Cerebellar cortex (tissue), 1 donor: ENCODE measurements at regions not wholly inside any gene's neighbourhood (a gene's known extent, or its start where the extent isn't known, plus 50 kb on each side); places are given as distances from the start of the nearest gene placed in this dataset.
A peak's percentile ranks its signal among the peaks of the same experiment; 100 is the strongest.

Experiments used
- DNase-seq: peaks from one replicate; pipeline ENCODE4 v3.0.0-alpha.2; 2015; ENCODE audit warnings: low spot score

- DNase-seq = no peak
These were observed 402.9 kb downstream of the TBL1XR1 start for GRCh38 chr3:176794406-176794805.

DNA sequence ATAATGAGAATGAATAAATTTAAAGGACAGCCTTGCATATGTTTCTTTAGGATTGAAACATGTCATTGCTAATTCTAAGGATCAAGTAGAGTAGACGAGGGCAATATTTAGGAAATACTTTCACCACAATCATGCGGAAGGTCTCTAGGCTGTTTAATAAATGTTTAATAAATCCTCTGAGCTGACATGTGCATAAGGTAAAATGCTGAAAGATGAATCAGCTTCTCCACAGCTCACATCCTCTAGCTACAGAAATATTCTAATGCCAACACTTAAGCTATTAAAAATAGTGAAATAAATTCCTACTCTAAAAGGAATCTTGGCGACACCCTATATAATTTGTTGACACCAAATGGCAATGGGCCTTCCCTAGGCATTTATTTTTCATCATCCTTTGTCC is 407.3 kb downstream of the TBL1XR1 start:
- DNase-seq = no peak

DNA sequence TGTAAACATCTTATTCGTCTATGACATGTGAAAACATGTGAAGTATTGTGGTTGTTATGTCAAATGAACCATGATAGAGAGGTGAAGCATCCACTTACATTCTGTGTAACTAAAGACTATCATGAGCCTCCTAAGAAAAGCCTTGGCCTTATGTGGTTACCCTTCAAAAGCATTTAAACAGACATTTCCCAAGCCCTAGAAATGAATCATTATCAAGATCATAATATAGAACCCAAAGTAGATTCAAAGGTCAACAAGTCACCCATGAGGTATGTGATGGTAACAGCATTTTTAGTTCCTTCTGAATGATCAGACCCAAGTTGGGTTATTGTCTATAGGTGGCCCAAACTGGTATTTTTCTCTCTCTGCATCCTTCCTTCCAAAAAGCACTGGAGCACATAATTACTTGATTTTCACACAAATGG is 408.0 kb downstream of the TBL1XR1 start:
- no peak for DNase-seq

DNA sequence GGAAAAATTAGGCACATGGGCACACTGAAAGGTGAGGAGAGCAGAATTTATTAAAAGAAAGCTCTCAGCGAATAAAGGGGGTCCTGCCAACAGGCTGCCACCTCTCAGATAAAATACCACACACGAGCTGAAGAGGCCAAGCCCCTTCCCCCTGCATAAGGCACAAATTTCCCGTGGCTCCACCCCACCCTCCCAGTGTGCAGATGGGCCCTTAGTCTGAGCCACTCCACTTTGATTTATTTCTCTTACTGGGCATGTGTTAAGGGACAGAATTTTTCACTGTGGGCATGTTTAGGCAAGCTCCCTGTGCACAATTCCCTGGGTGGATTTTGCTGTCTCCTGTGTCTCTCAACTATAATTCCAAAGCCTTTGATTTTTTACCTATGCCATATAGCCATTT is 409.8 kb downstream of the TBL1XR1 start:
- no peak for DNase-seq

- peak; percentile 8 for DNase-seq
These were observed 412.1 kb downstream of the TBL1XR1 start for GRCh38 chr3:176785171-176785570.

GRCh38 chr3:176780766-176781165 is 416.5 kb downstream of the TBL1XR1 start:
- DNase-seq = no peak

- DNase-seq = no peak
These were observed 420.6 kb downstream of the TBL1XR1 start for GRCh38 chr3:176776622-176777175.

GRCh38 chr3:176769547-176770190 is 427.6 kb downstream of the TBL1XR1 start:
- DNase-seq = no peak

DNA sequence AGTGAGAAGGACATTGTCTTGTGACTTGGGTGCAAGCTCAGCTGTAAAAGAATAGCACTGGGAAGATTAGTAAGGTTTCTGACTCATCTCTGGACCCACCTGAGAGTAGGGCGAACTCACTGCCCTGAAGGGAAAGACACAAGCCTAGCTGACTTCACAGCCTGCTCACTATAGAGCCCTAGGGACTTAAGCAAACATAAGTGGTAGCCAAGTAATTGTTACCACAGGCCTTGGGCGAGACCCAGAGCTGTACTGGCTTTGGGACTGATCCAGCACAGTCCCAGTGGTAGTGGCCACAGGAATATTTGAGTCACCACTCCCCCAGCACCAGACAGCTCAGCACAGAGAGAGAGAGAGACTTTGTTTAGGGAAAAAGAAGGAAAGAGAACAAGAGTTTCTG is 429.9 kb downstream of the TBL1XR1 start:
- DNase-seq = no peak

GRCh38 chr3:176766862-176767261 is 430.4 kb downstream of the TBL1XR1 start:
- DNase-seq = no peak

- DNase-seq = no peak
These were observed 431.8 kb downstream of the TBL1XR1 start for GRCh38 chr3:176765382-176765900.

DNA sequence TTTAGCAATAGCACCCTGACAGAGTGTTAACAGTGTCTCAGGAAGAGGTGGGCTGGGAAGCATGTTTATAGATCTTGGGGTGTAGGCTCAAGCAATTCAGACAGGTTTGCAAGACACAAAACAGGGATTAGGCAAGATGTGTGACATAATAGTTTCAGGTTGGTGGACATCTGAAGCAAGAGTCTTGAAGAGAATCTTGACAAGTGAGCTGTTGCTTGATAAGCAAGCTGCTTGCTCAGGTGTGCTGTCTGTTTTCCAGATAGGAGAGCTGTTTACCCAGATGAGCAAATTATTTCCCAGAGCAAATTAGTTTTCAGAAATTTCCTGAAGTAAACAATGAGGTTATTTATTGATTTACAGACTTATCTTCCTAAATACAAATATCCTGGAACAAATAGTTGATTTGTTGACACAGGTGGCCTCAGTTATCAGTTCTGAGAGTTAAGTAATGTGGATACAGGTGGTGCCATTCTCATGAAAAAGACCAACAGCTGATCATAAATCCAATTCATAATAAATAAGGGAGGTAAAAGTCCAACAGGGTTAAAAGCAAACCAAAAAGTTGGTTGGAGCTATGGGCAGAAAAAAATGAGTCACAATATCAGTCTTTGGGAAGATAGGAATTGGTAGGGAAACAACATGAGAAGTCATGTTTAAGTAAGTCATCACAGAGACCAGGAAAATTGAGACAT is 437.3 kb downstream of the TBL1XR1 start:
- no peak for DNase-seq

GRCh38 chr3:176757429-176757828 is 439.9 kb downstream of the TBL1XR1 start:
- DNase-seq = no peak

DNA sequence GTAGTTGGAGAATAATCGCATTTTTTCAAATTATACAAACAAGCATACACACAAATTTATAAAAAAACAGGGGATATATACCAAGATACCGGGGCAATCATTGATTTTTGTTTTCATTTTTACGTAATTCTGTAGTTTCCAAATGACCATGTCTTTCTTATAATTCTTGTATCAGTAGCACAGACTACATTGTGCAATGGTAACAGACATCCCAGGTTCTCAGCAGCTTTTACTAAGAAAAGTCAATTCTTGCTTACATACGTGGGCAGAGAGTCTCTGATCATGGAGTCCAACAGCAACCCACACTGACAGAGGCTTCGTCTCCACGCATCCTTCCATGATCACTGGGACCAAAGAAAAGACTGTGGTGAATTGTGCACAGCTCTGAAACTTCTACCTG is 441.3 kb downstream of the TBL1XR1 start:
- no peak for DNase-seq

- DNase-seq = no peak
These were observed 441.7 kb downstream of the TBL1XR1 start for GRCh38 chr3:176755552-176755951.

DNA sequence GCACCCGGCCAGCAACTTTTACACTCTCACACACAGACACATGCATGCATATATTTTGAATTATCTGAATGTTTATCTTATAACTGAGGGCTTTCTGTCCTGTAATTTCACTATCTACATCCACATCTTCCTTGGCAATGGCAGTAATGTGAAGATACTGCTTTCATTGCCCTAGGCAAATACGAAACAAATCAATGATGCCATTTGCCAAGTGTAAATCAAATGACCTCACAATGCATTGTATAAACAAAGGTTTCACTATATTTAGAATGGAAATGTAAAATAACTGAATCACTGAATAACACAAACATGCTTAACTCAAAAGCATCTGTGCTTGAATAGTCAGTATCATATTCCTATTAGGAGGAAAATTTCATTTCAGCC is 455.6 kb downstream of the TBL1XR1 start:
- no peak for DNase-seq

DNA sequence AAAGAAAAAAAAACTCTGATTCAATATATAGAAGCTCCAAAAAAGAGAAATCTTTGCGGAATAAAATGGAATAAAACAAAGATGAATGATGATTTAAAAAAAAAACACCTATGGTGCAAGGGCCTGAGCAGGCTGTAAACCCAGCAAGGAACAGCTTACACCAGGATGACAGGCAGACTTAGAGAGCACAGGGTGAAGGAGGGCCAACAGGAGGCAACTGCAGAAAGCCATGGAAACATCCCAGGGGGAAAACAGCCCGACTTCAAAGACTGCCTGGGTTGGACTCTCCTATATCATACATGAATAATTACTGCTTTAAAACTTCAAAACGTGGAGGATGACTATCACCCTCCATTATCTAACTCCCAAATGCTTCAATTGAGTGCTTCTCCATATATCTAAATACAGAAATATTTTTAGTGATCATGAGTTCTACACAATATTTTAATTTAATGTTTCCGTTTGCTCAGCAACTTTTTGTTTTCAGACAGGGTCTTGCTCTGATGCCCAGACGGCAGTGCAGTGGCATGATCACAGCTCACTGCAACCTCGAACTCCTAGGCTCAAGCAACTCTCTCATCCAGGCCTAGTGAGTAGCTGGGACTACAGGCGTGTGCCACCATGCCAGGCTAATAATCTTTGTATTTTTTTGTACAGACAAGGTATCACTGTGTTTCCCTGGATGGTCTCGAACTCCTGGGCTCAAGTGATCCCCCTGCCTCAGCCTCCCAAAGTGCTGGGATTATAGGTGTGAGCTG is 456.2 kb downstream of the TBL1XR1 start:
- no peak for DNase-seq

DNA sequence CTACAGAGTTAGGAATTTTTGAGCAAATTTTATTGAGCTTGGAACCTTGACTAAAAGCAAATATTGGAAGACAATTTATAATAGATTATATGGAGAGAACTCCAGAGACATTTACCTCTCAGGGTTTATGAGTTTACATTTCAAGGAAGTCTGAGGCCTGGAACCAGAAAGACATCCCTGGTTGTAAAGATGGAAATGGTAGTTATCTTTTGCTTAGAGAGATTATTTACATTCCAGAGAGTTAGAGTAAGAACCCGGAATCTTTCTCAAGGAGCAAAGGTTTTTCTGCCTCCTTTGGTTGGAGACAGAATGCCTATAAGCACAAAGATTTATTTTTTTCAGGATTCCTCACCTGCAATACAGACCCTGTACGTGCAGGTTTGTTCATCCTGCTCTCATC is 458.1 kb downstream of the TBL1XR1 start:
- no peak for DNase-seq

DNA sequence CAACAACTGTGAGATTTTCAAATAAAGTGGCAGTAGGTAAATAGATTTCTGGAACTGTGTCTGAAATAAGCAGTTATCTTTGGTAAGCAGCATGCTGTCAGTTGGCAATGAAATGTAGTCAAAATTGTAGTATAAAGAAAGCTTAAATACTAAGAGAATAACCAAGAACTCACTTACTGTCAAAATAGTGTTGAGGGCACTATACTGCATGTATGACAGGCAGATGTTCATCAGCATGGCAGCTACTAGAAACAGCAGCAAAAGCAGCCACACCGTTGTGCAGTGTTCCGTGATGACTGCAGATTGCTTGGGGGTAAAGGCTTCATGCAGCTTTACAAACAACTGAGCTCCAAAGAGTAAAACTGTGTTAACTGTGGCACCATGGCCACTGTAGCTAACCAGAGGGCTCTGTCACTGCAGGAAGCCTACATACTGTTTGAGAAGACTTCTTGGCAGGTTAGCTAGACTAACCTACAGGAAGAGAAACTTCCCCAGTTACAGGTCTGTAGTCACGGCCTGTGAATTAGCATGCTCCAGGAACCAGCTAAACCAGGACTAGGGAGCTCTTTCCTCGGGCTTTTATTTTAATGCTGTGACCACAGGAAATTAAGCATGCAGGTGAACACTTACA is 459.7 kb downstream of the TBL1XR1 start:
- no peak for DNase-seq

DNA sequence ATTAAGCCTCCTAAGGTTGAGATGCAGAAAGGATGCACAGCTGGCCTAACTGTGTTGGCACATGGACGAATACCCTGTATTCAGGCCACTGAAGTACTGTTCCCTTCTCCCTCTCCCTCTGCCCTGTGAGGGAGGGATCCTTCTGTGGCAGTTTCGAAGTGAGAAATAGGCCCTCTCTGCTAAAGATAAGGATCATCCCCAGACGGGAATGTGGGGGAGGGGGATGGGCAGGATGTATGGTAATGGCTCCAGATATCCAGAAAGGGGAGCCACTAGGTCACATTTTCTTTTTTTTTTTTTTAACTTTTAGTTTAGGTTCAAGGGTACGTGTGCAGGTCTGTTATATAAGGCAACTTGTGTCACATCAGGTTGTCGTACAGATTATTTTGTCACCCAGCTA is 463.1 kb downstream of the TBL1XR1 start:
- DNase-seq = no peak

DNA sequence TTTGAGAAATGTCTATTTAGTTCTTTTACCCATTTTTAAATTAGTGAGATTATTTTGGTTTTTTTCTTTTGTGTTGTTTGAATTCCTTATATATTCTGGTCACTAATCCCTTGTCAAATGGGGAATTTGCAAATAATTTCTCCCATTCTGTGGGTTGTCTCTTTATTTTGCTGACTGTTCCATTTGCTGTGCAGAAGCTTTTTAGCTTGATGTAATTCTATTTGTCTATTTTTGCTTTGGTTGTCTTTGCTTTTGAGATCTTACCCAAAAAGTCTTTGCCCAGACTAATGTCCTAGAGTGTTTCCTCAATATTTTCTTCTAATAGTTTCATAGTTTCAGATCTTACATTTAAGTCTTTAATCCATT is 472.9 kb downstream of the TBL1XR1 start:
- no peak for DNase-seq

DNA sequence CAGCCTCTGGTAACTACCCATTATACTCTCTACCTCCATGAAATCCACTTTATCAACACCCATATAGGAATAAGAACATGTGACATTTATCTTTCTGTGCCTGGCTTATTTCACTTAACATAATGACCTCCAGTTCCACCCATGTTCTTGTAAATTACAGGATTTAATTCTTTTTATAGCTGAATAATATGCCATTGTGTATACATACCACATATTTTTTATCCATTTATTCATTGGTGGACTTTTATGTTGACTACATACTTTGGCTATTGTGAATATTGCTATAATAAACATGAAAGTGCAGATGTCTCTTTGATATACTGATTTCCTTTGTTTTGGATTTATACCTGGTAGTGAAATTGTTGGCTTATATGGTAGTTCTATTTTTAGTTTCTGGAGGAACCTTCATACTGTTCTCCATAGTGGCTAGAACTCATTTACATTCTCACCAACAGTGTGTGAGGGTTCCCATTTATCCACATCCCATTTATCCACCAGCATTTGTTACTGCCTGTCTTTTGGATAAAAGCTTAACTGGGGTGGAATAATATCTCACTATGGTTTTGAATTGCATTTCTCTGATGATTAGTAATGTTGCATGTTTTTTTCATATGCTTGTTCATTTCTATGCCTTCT is 473.4 kb downstream of the TBL1XR1 start:
- DNase-seq = no peak
